HG02973 (cell line): ENCODE measurements at regions not wholly inside any gene's neighbourhood (a gene's known extent, or its start where the extent isn't known, plus 50 kb on each side); places are given as distances from the start of the nearest gene placed in this dataset.

ENCODE experiments used
- ATAC-seq: cut with Tn5 transposase; IDR thresholded peaks from one replicate; pipeline ENCODE4 v1.9.1; 2021; ENCODE audit warnings: moderate library complexity; ENCODE audit not compliant: unreplicated experiment

DNA sequence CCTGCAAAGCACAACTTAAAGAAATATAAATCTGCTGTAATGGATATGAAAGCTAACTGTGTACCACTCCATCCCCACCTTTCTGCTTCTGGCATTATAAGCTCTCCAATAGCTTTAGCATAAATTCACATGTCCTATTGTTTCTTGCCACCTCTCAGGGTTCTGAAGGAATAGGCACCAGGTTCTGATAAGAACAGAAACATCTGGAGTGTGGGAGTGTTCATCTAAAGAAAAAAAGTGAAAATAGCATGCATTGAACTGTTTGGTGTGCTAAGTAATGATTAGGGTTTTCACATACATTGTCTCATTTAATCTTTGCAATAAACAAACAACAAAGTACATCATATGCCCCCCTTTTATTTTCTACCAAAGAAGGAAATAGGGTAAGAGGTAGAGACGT lies 72.3 kb downstream of the FAM76B start:
- ATAC-seq = no peak

DNA sequence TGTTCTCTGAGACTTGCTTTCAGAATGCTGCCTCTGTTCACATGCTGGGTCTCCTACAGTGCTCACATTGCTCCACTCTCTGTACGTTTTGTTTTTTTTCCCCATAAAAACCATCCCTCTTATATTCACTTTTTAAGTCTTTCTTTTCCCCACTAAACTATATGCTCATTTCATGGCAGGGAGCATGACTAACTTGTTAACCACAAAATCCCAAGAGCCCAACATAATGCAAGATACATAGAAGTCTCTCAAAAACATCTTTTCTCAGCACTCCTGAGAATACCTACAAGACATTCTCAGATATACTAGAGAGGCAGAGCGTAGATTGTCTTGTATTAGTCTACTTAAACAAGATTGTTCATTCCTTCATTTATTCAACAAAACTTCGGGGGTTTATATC lies 73.3 kb downstream of the FAM76B start:
- no peak for ATAC-seq

DNA sequence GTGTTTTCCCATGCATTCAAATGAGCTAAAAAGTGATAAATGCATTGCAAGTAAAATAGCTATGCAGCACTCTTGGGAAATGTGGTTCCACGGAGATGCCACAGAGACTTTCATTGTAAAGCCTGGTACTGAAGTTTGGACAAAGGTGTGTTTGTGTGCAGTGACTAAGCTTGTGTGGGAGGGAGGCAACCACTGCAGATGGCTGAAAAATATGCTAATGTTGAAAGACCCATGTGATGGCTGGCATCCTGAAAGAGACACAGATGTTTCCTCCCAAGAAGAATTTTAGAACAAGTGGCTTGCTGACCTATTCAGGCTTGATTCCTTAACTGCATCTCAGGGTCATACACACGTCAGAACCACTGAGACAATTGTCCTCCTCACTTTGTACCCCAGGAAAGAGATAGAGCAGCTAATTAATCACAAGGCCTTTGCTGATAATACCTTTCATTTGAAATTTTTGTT lies 73.8 kb downstream of the FAM76B start:
- ATAC-seq = peak; percentile 84

DNA sequence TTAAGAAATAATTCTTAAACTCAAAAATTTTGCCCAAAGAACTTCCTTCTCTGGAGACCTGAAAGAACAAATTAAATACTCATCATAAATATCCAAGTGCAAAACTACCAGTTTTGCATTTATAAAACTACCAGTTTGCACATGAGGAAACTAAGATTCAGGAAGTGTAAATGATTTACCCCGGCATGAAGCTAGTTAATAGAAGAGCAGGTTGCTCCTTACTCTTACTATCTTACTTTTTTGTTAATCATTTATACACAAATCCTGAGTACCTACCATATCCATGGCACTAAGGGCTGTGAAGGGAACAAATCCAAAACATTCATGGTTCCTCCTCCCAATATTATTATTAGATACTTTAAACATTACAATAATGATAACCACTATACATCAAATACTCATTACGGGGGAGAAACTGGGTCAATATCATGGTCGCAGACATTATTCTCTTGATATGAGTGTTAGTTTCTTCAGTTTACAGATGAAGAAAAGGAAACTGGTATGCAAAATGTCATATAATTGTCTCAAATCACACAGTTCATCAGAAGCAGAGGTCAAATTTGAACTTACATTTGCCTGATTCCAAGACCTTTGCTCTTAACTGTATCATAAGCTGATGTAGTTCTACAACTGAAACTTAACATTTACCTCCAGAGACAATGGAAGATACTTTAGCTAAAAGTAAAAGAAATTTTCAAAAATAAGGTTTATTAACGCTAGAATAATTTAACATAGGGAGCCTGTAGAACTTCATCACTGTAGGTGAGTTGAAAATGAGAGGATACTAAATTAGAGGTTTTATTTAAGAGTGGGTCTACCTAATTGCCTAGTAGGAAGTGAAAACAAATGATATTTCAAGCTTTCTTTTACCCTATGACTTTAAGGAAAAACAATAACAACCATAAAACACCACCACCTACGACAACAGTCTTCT lies 74.5 kb downstream of the FAM76B start:
- ATAC-seq = no peak

DNA sequence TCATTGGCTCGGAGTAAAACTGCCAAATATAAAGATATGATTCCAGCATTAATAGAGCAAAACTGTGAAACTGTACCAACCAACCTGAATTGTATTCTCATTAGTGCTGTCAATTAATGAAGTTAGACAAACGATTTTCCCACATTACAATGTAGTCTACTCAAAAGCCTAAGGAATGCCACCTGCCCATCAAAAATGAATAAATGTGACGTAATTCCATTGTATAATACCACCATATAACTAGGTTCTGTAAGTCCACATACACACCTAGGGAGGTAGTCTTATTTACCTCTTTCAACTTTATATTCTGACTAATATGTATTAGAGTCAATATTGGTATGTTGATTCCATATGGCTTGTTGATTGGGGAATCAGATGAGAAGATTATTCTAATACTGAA lies 76.2 kb downstream of the FAM76B start:
- no peak for ATAC-seq

DNA sequence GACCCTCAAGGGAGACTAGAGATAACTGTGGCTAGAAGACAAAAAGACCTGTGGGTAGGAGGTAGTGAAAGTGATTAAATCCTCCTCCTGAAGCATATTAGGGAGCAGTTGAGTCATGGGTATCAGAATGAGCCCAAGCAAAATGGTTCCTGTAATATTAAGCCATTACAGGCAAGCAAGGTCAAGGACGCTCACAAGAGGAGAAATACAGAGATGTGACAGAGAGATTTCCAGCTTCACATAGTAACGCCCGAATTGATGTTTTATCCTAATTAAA lies 77.7 kb downstream of the FAM76B start:
- no peak for ATAC-seq

DNA sequence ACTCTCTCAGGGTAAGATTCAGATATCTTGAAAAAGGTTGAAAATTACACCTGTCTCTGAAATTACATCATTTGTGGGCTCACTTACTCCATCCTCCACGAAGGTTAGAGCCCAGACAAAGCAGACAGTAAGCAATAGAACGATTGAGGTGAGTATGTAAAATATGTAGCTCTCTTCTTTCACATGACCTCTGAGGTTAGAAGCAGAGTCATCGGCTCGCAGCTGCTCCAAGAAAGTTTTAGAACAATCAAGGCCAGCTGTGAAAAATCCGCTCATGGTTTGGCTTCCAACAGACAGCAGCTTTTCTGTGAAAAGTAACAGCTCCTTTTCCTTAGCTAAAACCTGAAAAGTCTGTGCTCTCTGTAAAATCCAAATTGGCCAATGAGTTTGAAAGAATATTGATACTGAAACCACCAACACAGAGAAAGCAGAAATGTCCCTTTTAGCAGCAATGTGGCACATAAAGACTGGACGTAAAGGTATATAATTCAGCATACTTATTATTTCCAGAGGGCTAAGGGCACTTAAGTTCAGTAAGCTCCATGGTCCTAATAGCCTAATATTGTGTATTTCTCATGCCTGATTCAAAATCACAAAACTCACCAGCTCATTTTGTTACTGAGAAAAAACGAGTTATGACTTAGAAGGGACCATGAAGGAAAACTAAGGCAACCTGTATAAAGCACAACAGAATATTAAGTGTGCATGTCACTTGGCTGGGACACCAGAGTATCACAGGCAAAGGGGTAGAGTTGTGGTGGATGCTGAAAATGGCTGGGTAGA lies 78.2 kb downstream of the FAM76B start:
- ATAC-seq = no peak

DNA sequence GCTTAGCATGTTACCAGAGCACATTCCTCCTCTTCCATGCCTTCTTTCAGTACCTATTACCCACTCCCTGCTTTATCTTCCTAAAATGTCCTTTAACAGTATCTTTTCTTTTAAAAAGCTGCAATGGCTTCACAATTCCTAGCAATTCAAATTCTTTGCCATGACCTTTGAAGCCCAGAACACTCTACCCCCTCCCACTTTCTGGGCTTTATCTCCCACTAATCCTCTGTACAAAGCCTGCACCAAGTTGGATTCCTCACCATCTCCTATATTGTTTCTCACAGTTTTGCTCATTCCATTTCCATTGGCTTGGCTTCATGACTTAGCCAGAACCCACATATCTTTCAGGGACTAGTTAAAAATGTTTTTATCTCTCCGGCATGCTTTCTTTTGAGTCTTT lies 80.9 kb downstream of the FAM76B start:
- no peak for ATAC-seq

DNA sequence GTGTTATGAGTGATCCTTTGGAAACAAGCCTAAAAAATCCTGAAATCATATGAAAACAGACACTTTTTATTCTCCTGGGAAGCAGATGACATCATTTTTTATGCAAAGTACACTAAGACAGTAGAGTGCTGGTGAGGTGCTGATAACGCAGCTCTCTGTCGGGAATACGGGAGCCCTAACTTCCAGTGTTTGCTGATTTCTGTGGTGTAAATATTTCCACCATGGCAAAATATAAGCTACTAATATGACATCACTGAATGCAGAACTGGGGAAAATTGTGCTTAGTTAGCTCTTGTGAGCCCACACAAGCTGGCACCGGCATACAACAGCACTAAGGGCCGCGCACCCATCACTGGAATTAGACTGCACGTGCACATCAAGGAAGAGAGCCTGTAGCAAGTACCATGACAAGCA lies 82.6 kb downstream of the FAM76B start:
- no peak for ATAC-seq

DNA sequence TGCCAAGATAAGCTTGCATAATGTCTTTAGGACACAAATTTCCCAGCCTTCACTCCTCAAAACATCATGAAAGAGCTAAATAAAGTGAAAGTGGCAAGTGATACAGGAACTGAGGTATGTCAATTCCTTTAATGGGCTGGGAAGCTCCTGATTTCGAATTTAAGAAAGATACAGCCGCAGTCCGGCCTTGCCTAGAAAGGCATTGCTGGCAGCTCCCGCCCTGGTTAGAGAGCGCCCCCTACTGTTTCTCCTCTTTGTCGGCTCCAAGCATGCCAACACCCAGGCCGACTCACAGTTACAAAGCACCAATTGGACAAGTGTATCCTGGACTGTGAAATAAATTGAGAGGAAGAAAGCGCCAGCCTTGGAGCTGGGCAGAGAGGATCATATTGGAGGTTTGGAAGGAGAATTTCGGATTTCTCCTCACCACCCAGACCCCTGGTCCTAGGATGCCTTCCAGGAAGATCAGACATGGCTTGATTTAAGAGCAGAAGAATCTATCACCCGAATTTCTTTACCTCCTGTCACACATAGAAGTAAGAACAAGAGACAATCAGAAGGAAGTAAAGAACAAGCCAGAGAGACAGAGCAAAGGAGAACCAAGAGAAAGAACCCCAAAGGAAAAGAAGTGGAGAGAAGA lies 84.0 kb downstream of the FAM76B start:
- ATAC-seq = peak; percentile 77

DNA sequence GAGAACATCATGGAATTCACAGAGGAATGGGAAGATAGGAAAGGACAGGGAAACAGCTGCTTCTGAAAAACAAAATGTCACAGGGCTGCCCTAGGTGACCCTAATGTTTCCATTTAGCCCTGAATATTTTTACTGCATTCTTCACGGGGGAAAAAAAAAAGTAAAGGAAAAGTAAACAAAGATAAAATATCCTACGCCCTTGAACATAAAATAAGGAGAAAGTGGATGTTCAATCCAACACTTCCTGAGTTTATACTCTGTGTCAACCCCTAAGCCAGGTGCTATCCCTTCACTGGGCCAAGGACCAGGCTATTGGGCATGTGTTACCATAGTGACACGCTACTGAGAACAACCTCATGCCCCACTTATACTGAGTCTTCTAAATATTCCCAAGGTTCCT lies 84.7 kb downstream of the FAM76B start:
- ATAC-seq = no peak

DNA sequence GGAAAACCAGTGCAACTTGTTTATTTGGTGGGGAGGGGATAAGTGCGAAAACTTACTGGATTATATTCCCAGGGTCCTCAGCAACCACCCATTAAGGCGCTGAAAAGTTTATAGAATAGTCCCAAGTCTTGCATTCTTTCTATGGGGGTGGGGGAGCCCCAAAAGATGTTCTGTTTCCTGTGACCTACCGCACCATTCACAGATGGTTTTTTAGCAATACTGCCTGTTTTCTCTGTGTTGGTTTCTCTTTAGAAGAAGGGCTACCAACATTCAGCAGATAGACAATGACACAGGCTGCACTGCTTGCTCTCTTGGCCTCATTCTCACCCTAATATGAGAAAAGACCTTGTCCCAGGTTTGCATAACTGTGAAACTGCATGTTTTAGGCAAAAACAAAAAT lies 86.5 kb downstream of the FAM76B start:
- ATAC-seq = no peak

DNA sequence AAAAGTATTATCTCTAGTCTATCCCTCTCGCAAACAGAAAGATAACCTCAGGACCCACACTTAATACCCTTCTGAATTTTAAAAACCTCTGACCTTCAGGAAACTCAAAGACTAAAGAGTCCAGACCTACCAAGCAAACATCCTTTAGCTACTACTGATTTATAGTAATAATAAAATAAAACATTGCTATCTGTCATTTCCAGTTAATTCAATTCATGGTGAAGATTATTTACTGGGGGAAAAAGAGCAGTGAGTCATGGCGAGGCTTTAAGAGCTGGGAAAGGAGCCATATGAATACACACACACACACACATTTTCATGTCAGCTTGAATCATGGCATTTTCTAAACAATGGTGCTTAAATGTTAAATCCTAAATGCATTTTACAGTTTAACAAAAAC lies 87.1 kb downstream of the FAM76B start:
- no peak for ATAC-seq

DNA sequence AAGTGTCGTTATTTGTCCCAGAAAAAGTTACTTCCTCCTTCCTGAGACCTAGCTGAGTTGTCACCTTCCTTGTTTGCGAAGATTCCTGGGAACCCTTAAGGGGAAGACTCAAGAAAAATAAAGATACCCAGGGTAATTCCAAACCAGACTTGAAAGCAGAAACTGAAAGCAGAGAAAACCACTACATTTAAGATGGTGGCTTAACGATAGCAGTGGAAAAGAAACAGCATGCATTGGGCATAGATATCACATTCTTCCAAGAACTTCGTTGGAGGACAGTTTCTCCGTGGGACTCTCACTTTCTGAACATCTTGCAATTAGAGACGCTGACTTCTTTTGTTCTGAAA lies 89.1 kb downstream of the FAM76B start:
- ATAC-seq = peak; percentile 49

DNA sequence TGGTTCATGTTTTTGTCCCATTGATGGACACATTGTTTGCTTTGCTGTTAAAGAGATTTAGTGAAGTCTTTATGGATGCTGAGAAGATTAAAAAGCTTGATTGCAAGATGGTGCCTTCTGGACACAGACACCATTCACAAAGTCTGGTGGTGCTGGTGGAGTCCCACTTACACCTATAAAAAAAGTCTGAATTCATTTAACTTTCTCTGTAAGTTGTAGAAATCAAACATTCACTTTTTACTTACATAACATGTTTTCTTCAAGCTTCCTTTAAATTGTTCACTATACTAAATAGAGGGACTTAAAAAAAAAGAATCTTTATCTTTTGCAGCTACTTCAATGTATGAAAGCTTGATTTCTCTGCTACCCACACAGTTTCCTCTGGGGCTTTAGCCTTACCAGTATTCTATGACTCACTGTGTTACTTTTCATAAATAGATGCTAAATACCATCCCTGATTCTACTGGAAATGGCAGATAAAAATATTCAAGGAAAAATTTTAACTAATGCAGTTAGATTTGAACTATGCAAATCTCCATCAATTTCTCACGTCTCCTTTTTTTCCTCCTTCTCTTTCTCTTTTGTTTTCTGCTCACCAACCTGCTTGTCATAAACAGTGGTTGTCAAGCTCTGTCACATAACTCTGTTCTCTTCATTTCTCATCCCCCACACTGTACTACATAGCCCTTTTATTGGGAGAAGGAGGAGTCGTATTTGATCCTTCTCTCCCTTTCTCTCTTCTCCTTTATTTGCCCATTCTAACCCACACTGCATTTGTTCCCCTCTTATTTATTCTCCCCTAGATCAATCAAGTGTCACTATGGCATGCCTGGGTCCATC lies 89.7 kb downstream of the FAM76B start:
- ATAC-seq = peak; percentile 49

DNA sequence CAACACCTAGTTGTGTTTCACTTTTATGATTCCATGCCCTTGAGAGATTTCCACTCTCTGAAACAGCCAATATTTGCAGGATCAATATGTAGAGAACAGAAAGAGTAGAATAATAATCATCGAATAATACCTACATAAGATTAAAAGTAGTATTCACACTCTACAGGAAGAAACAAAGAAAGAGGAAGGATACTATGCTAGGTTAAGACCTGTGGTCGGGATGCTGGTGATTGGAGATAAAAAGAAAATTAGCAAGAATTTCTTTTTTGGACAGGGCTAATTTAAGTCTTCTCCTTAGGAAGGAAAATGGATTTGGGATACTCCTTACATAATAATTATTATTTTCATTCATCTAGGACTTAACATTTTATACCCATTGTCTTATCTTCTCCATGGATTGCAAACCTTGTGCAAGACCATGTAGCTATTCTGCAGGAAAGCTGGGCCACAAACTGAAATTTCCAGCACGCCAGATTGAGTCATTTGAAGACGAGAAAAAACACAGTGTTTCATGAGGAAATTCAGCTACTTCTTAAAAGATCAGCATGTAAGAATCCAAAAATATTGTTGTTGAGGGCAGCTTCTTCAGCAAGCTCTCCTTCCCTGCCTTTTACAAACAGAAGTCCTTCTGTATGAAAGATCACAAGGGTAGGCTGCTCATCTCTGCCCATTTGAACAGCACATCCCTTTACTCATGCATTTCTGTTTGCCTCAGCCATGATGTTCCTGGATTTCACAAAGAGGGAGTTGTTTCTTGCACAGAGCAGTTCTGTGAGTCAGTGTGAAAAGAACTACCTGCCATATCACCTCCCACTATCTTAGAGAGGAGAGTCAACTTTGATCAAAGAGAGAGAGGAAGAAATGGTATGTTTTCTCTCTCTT lies 90.7 kb downstream of the FAM76B start:
- no peak for ATAC-seq

DNA sequence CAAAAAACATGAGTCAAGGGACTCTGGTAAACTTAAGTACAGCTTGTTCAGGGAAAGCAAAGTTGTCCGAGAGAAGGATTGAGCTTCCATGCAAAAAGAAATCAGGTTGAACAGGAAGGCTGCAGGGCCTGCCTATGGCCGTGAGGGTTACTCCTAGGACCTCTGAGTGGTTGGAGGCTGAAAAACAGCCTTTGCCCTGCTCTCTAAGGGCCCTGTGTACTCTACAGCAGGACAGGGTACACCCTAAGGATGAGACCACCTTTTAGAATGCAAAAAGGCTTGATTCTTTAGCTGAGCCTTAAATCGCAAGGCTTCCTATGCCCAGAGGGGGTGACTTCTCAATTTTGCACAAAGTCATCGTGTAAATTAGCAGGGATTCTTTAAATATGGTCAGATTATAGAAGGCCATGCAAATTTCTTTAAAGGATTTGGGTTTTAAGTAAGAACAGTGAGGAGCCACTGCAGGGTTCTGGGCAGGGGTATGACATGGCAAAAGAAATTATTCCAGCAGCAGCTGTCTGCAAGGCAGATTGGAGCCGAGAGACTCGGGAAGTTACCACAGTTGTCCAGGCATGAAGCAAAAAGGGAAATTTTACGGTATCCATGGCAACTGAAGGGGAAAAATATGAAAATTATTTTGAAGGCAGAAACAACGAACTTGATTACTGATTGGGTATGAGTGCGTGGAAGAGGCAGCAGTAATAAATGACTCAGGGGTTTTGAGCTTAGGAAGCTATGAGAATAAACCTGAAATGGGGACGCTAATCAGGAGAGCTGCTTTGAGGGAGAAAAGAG lies 91.8 kb downstream of the FAM76B start:
- no peak for ATAC-seq

DNA sequence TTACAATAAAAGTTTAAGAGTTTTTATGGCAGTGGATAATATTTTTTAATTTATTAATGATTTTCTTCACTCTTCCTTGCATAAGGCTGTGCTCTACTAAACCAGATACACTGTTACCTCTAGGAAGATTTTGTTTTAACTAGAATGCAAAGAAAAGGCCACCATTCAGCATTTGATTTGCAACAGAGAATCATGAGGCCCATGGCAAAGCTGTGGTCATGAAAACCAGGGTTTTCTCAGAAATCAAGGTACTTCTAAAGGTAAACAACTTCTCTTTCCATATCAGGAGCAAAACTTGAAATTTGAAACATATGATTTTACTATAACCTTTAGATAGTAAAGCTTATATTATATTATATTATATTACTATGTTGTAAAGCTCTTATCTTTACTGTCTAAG lies 94.4 kb downstream of the FAM76B start:
- no peak for ATAC-seq

DNA sequence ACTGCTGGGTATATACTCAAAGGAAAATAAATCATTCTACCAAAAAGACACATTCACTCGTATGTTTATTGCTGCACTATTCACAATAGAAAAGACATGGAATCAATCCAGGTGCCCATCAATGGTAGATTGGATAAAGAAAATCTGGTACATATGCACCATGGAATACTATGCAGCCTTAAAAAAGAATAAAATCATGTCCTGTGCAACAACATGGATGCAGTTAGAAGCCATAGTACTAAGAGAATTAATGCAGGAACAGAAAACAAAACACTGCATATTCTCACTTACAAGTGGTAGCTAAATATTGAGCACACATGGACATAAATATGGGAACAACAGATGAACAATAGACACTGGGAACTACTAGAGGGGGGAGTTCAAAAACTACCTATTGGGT lies 96.3 kb downstream of the FAM76B start:
- ATAC-seq = no peak
